ENCODE measurements at regions not wholly inside any gene's neighbourhood (a gene's known extent, or its start where the extent isn't known, plus 50 kb on each side); places are given as distances from the start of the nearest gene placed in this dataset.

- TF ChIP-seq, protein P1, sequence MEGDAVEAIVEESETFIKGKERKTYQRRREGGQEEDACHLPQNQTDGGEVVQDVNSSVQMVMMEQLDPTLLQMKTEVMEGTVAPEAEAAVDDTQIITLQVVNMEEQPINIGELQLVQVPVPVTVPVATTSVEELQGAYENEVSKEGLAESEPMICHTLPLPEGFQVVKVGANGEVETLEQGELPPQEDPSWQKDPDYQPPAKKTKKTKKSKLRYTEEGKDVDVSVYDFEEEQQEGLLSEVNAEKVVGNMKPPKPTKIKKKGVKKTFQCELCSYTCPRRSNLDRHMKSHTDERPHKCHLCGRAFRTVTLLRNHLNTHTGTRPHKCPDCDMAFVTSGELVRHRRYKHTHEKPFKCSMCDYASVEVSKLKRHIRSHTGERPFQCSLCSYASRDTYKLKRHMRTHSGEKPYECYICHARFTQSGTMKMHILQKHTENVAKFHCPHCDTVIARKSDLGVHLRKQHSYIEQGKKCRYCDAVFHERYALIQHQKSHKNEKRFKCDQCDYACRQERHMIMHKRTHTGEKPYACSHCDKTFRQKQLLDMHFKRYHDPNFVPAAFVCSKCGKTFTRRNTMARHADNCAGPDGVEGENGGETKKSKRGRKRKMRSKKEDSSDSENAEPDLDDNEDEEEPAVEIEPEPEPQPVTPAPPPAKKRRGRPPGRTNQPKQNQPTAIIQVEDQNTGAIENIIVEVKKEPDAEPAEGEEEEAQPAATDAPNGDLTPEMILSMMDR (IDR thresholded peaks at IDR 0.05), result no peak
- no peak for TF ChIP-seq POLR2AphosphoS5 (IDR thresholded peaks at IDR 0.05; ENCODE audit: low read depth, low read length)
- TF ChIP-seq TCF7L2 (IDR thresholded peaks at IDR 0.05; ENCODE audit: low read depth, low read length), result no peak
- TF ChIP-seq, protein P2, sequence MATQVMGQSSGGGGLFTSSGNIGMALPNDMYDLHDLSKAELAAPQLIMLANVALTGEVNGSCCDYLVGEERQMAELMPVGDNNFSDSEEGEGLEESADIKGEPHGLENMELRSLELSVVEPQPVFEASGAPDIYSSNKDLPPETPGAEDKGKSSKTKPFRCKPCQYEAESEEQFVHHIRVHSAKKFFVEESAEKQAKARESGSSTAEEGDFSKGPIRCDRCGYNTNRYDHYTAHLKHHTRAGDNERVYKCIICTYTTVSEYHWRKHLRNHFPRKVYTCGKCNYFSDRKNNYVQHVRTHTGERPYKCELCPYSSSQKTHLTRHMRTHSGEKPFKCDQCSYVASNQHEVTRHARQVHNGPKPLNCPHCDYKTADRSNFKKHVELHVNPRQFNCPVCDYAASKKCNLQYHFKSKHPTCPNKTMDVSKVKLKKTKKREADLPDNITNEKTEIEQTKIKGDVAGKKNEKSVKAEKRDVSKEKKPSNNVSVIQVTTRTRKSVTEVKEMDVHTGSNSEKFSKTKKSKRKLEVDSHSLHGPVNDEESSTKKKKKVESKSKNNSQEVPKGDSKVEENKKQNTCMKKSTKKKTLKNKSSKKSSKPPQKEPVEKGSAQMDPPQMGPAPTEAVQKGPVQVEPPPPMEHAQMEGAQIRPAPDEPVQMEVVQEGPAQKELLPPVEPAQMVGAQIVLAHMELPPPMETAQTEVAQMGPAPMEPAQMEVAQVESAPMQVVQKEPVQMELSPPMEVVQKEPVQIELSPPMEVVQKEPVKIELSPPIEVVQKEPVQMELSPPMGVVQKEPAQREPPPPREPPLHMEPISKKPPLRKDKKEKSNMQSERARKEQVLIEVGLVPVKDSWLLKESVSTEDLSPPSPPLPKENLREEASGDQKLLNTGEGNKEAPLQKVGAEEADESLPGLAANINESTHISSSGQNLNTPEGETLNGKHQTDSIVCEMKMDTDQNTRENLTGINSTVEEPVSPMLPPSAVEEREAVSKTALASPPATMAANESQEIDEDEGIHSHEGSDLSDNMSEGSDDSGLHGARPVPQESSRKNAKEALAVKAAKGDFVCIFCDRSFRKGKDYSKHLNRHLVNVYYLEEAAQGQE (IDR thresholded peaks at IDR 0.05; ENCODE audit: insufficient read depth in 1 of 2, low read depth in 2 of 2, low read length in 1 of 2), result no peak
Observed at GRCh38 chr1:244286341-244286740, 165.4 kb downstream of the ADSS2 start.

Measured in Panc1 (cell line).